NCI-H2227 treated with DMSO at 0.1 percent for 48 hours (cell line): ENCODE measurements at regions not wholly inside any gene's neighbourhood (a gene's known extent, or its start where the extent isn't known, plus 50 kb on each side); places are given as distances from the start of the nearest gene placed in this dataset.

Experiments
- DNase-seq: peaks from one replicate; lab custom pipeline; 2025; lab: John Stamatoyannopoulos, UW

GRCh38 chr1:68378296-68379084, 71.3 kb downstream of the RPE65 start:
- DNase-seq: no peak

- no peak for DNase-seq
These were observed 72.7 kb downstream of the RPE65 start for GRCh38 chr1:68377098-68377497.

- DNase-seq: no peak
These were observed 73.3 kb downstream of the RPE65 start for GRCh38 chr1:68376441-68376840.

DNA sequence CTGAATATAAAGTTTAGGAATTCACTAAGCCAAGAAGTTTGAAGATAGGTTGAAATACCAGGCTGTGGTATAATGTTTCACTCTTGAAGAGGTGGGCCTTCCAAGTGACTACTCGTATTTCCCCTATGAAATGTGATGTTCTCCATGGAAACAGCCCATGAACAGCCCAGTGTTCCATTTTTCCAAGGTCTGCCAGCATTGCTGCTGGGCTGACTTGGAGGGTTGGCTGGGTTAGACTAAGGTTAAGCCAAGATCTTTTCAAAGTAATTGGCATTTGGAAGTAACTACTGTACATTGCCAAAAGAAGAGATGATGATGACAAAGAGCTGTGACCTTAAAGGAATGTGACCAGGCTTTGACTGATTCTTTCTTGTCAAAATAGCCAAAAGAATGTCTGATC, 73.8 kb downstream of the RPE65 start:
- DNase-seq: no peak

DNA sequence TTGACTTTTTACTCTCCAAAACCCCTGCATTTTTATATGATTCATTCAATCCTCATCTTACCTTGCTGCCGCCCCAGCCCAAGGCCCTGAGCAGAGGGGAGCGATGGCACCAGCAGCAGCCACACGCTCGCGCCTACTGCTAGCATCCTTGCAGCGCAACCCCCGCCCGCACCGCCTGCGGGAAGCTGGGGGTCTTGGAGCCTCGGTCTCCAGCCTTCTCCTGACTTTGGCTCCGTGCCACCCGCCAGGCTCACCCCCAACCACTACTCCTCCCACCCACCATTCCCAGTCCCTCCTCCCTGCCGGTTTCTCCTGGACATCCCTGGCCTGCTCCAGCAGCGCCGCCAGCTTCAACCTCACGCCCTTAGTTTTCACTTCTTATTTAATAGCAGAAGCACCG, 76.6 kb downstream of the RPE65 start:
- DNase-seq: no peak

DNA sequence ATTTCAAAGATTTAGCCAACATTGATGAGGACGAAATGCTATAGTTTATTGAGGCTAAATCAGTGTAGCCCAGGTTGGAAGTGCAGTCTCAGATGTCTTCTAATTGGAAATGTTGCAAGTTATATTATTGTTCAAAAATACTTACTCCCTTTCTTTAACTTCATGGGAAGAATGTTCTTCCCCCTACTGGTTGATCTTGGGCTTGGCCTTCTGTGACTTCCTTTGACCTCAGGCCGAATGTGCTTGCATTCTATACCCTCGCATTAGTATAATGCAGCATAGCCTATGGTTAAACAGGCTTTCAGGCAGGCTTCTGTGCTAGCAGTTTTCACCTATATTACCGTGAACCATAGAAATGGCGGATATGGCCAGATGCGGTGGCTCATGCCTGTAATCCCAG, 77.3 kb downstream of the RPE65 start:
- no peak for DNase-seq

- DNase-seq: no peak
These were observed 79.4 kb downstream of the RPE65 start for GRCh38 chr1:68370101-68370915.

DNA sequence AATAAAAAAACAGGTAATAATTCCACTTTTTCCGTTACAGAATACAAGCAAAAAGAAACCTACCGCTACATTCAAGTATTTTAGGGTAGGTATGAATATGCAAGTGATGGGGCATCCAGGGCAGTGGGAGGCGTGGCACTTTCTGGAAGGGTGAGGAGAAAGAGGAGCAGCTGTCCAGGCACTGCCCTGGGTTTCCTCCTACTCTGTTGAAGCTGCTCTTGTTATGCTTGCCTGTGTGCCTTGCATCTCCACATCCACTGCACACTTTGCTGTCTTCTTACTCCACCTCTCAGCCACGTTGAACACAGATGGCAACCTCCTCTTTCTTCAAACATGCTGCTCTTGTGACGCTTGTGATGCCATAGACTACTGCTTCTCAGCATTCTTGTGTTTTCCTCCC, 83.2 kb downstream of the RPE65 start:
- DNase-seq: no peak

DNA sequence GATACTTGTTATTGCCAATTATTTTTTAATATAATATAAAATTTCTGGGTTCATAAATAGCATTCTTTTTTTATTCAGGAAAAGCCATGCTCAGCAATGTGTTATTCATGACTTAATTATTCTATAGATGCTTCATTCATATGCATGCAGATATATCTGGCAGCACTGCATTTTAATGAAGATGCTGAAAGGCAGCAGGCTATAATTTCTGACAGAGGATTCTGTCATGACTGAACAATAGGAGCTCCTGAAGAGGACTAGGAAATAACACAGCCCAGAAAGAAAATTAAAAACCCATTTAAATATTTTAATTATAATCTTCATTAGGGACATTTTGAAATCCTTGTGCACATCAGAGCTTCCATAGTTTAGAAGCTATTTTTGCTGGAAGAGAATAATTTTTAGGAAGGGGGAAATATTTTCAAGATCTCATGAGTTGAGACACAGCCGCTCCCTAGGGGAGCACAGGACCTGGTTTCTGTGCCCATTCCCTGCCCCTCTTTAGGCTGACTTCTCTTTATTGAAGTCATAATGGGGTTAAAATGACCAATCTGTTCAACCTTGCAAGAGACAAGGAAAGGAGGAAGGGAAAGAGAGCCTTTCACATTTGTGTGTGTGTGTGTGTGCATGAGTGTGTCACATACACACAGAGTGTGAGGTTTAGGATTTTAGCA, 83.9 kb downstream of the RPE65 start:
- no peak for DNase-seq

DNA sequence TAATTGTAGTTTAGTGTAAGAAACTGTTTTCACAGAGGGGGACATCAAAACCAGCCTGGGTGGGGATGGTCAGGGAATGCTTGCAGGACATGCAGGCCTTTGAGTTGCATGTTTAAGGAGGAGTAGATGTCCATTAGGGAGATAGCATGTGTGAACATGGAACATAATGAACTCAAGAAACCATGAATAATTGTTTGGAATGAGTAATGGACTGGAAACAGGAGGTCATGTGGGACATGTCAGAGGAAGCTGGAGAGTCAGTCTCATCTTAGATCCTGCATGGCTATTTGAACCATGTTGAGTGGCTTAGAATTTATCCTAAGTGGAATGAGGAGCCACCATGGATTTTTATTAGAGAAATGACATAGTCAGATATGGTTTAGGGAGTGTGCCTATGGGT, 86.4 kb downstream of the RPE65 start:
- DNase-seq: no peak

- DNase-seq: no peak
These were observed 88.3 kb downstream of the RPE65 start for GRCh38 chr1:68361346-68361910.

DNA sequence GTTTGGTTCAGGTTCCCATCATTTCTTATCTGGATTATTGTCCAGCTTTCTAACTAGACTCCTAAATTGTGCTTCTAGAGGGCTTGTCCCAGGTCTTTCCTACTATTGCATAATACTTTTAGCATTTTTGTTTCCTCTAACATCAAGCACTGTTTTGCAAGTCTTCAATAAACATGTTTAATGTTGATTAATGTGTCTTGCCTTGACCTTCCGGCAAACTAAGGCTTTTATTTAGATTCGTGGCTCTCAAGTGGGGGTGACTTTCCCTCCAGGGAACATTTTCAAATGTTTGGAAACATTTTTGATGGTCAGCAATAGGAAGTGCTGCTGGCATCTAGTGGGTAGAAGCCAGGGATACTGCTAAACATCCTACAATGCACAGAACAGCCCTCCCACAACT, 90.7 kb downstream of the RPE65 start:
- no peak for DNase-seq

DNA sequence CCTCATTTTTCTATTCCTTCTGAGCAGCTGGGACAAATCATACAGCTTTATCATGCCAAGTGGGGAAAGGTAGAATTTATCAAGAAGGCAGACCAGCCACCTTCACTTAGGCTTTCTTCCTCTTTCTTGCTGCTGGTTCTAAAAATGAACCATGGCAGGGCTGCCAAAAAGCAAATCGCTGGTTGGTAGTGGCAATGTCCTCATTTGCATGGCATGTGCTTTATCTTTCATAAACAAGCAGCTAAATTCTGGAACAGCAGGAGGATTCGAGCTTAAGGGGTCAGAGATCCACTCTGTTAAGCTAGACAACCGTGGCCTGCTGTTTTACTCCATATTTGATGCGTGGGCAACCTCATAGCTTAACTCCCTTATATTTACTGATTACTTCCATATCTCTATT, 91.3 kb downstream of the RPE65 start:
- DNase-seq: no peak

- no peak for DNase-seq
These were observed 94.1 kb downstream of the RPE65 start for GRCh38 chr1:68355614-68356013.

- no peak for DNase-seq
These were observed 97.6 kb downstream of the RPE65 start for GRCh38 chr1:68352202-68352601.

DNA sequence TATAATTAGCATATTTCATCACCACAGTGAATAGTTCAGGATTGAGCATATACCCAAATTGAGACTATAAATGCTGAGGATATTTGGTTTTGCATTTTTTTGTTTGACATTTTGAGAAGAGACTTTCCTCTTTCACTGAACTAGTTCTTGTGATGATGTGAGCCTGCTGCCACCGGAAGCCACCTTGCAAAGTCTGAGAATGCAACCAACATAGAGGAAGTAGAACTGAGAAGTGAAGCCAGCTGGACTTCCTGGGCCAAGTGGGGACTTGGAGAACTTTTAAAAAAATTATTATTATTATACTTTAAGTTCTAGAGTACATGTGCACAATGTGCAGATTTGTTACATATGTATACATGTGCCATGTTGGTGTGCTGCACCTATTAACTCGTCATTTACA, 102.3 kb downstream of the RPE65 start:
- no peak for DNase-seq

GRCh38 chr1:68346188-68346808, 103.5 kb downstream of the RPE65 start:
- peak; percentile 67 for DNase-seq

GRCh38 chr1:68344208-68344607, 105.5 kb downstream of the RPE65 start:
- DNase-seq: no peak

- no peak for DNase-seq
These were observed 108.6 kb upstream of the WLS start for GRCh38 chr1:68340951-68341350.

DNA sequence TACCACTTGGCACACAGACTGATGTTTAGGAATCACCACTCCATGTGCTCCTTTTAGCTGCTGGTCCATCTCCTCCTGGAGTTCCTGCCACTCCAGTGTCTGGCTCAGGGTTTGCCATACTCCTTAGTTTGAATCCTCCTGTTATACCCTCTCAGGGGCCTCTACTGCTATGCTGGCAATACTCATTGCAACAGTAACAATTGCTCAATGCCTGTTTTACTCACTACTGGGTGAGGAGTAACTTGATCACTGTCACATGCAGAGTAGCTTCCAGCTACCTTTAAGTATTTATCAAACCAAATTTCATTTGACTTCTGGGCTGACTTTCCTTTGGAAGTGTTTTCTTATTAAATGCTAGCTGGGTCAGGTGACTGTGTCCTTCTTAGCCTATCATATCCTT, 107.2 kb upstream of the WLS start:
- DNase-seq: no peak

DNA sequence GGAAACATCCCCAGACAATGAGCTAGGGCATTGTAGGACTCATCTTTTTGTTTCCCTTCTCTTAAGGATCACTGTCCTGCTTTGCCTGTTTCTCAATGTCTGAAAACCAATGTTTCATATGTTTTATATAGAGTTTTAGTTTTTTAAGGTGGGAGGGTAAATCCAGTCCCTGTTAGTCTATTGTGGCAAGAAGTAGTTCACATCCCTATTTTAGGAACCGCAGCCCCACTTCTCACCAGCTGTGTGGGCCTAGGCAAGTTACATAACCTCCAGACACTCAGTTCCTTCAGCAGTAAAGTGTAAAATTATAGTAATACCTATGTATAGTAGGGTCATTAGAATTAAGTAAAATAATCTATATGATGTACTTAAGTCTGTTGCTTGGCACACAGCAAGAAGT, 105.8 kb upstream of the WLS start:
- no peak for DNase-seq

GRCh38 chr1:68332041-68332440, 99.7 kb upstream of the WLS start:
- DNase-seq: no peak
